IMR-90 (cell line): ENCODE measurements at regions not wholly inside any gene's neighbourhood (a gene's known extent, or its start where the extent isn't known, plus 50 kb on each side); places are given as distances from the start of the nearest gene placed in this dataset.

Source experiments
- ATAC-seq: fragments of 200-7000 bp; cut with Tn5 transposase; 2 replicates; pipeline ENCODE4 v1.9.1; 2020; ENCODE audit warnings: low read depth, mild to moderate bottlenecking, moderate library complexity
- BruUV-seq: library from RNA; stranded (reverse); fragments of 400-500 nt; replicated peaks from 2 replicates; lab custom pipeline; 2021; lab: Mats Ljungman, UMichigan
- CTCF ChIA-PET: fragments of 300-600 bp; formaldehyde crosslinking; extraction: SDS; loops from one replicate; lab custom pipeline; 2021; ENCODE audit warnings: antibody characterized with exemption; lab: Yijun Ruan, JAX
- POLR2A ChIA-PET: fragments of 300-600 bp; sonication (Branson Sonifier 250); formaldehyde crosslinking; loops from one replicate; lab custom pipeline; 2022; ENCODE audit warnings: antibody characterized with exemption; ENCODE audit not compliant: unreplicated experiment; lab: Charles Lee
- DNase-seq: peaks from one replicate; pipeline ENCODE4 v3.0.0; 2013
- H2AFZ ChIP-seq: replicated peaks from 2 replicates; pipeline ENCODE3; 2013; ENCODE audit warnings: low read length, mild to moderate bottlenecking; ENCODE audit not compliant: poor library complexity
- H2AK5ac ChIP-seq: 2 replicates; pipeline ENCODE4 v1.6.1; 2013; ENCODE audit warnings: low read depth, low read length, inconsistent platforms
- H2AK9ac ChIP-seq: replicated peaks from 2 replicates; pipeline ENCODE3; 2013; ENCODE audit warnings: mild to moderate bottlenecking, low read depth, low read length, moderate library complexity; ENCODE audit not compliant: poor library complexity
- H2BK120ac ChIP-seq: 2 replicates; pipeline ENCODE4 v1.6.1; 2013; ENCODE audit warnings: low read depth, low read length, inconsistent platforms
- H2BK15ac ChIP-seq: 3 replicates; pipeline ENCODE4 v1.6.1; 2013; ENCODE audit warnings: low read depth, low read length, inconsistent platforms
- H2BK20ac ChIP-seq: 2 replicates; pipeline ENCODE4 v1.6.1; 2013; ENCODE audit warnings: low read depth, mild to moderate bottlenecking, inconsistent platforms, low read length, moderate library complexity
- H2BK5ac ChIP-seq: 2 replicates; pipeline ENCODE4 v1.6.1; 2013; ENCODE audit warnings: mild to moderate bottlenecking, low read depth, low read length, inconsistent platforms; ENCODE audit not compliant: poor library complexity, severe bottlenecking
- H3K14ac ChIP-seq: replicated peaks from 2 replicates; pipeline ENCODE4 v1.6.1; 2013; ENCODE audit warnings: low read depth, low read length, inconsistent platforms
- H3K18ac ChIP-seq: 2 replicates; pipeline ENCODE4 v1.6.1; 2013; ENCODE audit warnings: low read depth, low read length, control low read depth
- H3K23ac ChIP-seq: 2 replicates; pipeline ENCODE4 v1.6.1; 2013; ENCODE audit warnings: low read depth, low read length, inconsistent platforms
- H3K27ac ChIP-seq: 2 replicates; pipeline ENCODE4 v1.5.1; 2013; ENCODE audit warnings: mild to moderate bottlenecking, control low read depth, low read length; ENCODE audit not compliant: insufficient read depth
- H3K27me3 ChIP-seq: 2 replicates; pipeline ENCODE4 v1.6.1; 2013; ENCODE audit warnings: low read length; ENCODE audit not compliant: control insufficient read depth, insufficient read depth
- H3K36me3 ChIP-seq: 2 replicates; pipeline ENCODE4 v1.6.1; 2013; ENCODE audit warnings: low read length, mixed read lengths; ENCODE audit not compliant: control insufficient read depth, insufficient read depth
- H3K4ac ChIP-seq: 2 replicates; pipeline ENCODE4 v1.6.1; 2013; ENCODE audit warnings: low read depth, low read length, inconsistent platforms
- H3K4me1 ChIP-seq: 2 replicates; pipeline ENCODE4 v1.6.1; 2013; ENCODE audit warnings: low read length, mixed read lengths; ENCODE audit not compliant: control insufficient read depth, insufficient read depth
- H3K4me2 ChIP-seq: 2 replicates; pipeline ENCODE4 v1.6.1; 2013; ENCODE audit warnings: low read depth, mild to moderate bottlenecking, control low read depth, low read length, moderate library complexity
- H3K4me3 ChIP-seq: 2 replicates; pipeline ENCODE4 v1.5.1; 2013; ENCODE audit warnings: low read depth, mild to moderate bottlenecking, control low read depth, low read length, moderate library complexity; ENCODE audit not compliant: insufficient read depth
- H3K56ac ChIP-seq: 2 replicates; pipeline ENCODE4 v1.6.1; 2013; ENCODE audit warnings: low read length, inconsistent platforms; ENCODE audit not compliant: insufficient read depth; ENCODE audit errors: extremely low read depth
- H3K79me1 ChIP-seq, 2 experiments: 2 replicates each; pipeline ENCODE4 v1.6.1; 2013; ENCODE audit warnings: low read length in 2 of 2, inconsistent platforms in 1 of 2, low read depth in 1 of 2
- H3K9ac ChIP-seq: 2 replicates; pipeline ENCODE4 v1.6.1; 2013; ENCODE audit warnings: low read depth, low read length, control low read depth
- H3K9me1 ChIP-seq: 2 replicates; pipeline ENCODE4 v1.6.1; 2013; ENCODE audit warnings: low read length, inconsistent platforms; ENCODE audit not compliant: insufficient read depth
- H3K9me3 ChIP-seq: 2 replicates; pipeline ENCODE4 v1.6.1; 2013; ENCODE audit warnings: low read length; ENCODE audit not compliant: control insufficient read depth, insufficient read depth
- H4K20me1 ChIP-seq: 2 replicates; pipeline ENCODE4 v1.6.1; 2013; ENCODE audit warnings: low read length, inconsistent platforms; ENCODE audit not compliant: insufficient read depth
- H4K5ac ChIP-seq: 2 replicates; pipeline ENCODE4 v1.6.1; 2013; ENCODE audit warnings: mild to moderate bottlenecking, low read depth, low read length, control low read depth
- H4K8ac ChIP-seq, 2 experiments: 2 replicates each; pipeline ENCODE4 v1.6.1; 2013; ENCODE audit warnings: low read depth in 2 of 2, low read length in 2 of 2, control low read depth in 1 of 2, inconsistent platforms in 1 of 2
- H4K91ac ChIP-seq: 2 replicates; pipeline ENCODE4 v1.6.1; 2013; ENCODE audit warnings: low read depth, low read length, inconsistent platforms; ENCODE audit not compliant: insufficient read depth
- BHLHE40 ChIP-seq: fragments of 150-350 bp; IDR thresholded peaks from 2 replicates; pipeline ENCODE4 v1.6.1; 2016; ENCODE audit warnings: mild to moderate bottlenecking, low read depth, low read length
- CEBPB ChIP-seq: IDR thresholded peaks from 2 replicates; pipeline ENCODE4 v1.6.1; 2012; ENCODE audit warnings: low read depth, low read length, improper control_type of control experiment
- CHD1 ChIP-seq: IDR thresholded peaks from 2 replicates; pipeline ENCODE4 v1.6.1; 2012; ENCODE audit warnings: low read depth, low read length, improper control_type of control experiment
- FOS ChIP-seq: fragments of 150-350 bp; IDR thresholded peaks from 2 replicates; pipeline ENCODE4 v1.6.1; 2016; ENCODE audit warnings: low read depth, low read length
- MAFK ChIP-seq: IDR thresholded peaks from 2 replicates; pipeline ENCODE4 v1.6.1; 2012; ENCODE audit warnings: low read depth, low read length, improper control_type of control experiment
- MAZ ChIP-seq: IDR thresholded peaks from 2 replicates; pipeline ENCODE4 v1.6.1; 2012; ENCODE audit warnings: low read depth, mild to moderate bottlenecking, low read length, improper control_type of control experiment, moderate library complexity, borderline replicate concordance
- MXI1 ChIP-seq: IDR thresholded peaks from 2 replicates; pipeline ENCODE4 v1.6.1; 2012; ENCODE audit warnings: low read depth, mild to moderate bottlenecking, low read length, moderate library complexity, borderline replicate concordance
- NFE2L2 ChIP-seq: fragments of 150-350 bp; IDR thresholded peaks from 2 replicates; pipeline ENCODE4 v1.6.1; 2016; ENCODE audit warnings: low read depth, mild to moderate bottlenecking, low read length
- POLR2A ChIP-seq: IDR thresholded peaks from 2 replicates; pipeline ENCODE4 v1.6.1; 2012; ENCODE audit warnings: mild to moderate bottlenecking, low read depth, low read length
- RCOR1 ChIP-seq: IDR thresholded peaks from 2 replicates; pipeline ENCODE4 v1.6.1; 2012; ENCODE audit warnings: mild to moderate bottlenecking, low read length, improper control_type of control experiment; ENCODE audit not compliant: insufficient replicate concordance
- RFX5 ChIP-seq: IDR thresholded peaks from 2 replicates; pipeline ENCODE4 v1.8.0; 2012; ENCODE audit warnings: low read depth, mild to moderate bottlenecking, low read length, moderate library complexity
- SMC3 ChIP-seq: fragments of 150-350 bp; IDR thresholded peaks from 2 replicates; pipeline ENCODE4 v1.6.1; 2016; ENCODE audit warnings: low read depth, mild to moderate bottlenecking, antibody characterized with exemption, low read length, moderate library complexity
- USF2 ChIP-seq: fragments of 150-350 bp; IDR thresholded peaks from 2 replicates; pipeline ENCODE4 v1.6.1; 2017; ENCODE audit warnings: mild to moderate bottlenecking, antibody characterized with exemption, low read length, low read depth
- WGBS, 2 experiments: methylation state at CpG; one replicate each; pipeline versions ENCODE4 v1.1.5 to v1.1.7; 2013; ENCODE audit warnings: missing lambda C conversion rate in 2 of 2; ENCODE audit not compliant: insufficient read length in 1 of 2; ENCODE audit errors: extremely low coverage in 2 of 2; 5-methylcytosine and 5-hydroxymethylcytosine counted together
- dilution Hi-C: fragments of 300-500 bp; cut with HindIII; formaldehyde crosslinking; loops from one replicate; pipeline ENCODE4 v1.14.3; 2018; ENCODE audit warnings: low sequenced_read_pairs; ENCODE audit not compliant: unreplicated experiment
- in situ Hi-C: fragments of 300-500 bp; cut with MboI; formaldehyde crosslinking; loops from 3 replicates; pipeline ENCODE4 v1.14.3; 2019; ENCODE audit warnings: low sequenced_read_pairs, inconsistent platforms, mixed read lengths
- intact Hi-C: fragments of 100-400 bp; cut with micrococcal nuclease; formaldehyde crosslinking; loops from 2 replicates; pipeline ENCODE4 v1.10.0; 2022
- TF ChIP-seq, protein P1 (sequence below): fragments of 150-350 bp; IDR thresholded peaks from 2 replicates; pipeline ENCODE4 v1.6.1; 2016; ENCODE audit warnings: low read depth, mild to moderate bottlenecking, low read length, moderate library complexity, borderline replicate concordance
- TF ChIP-seq, protein P2 (sequence below): conservative IDR thresholded peaks from 2 replicates; pipeline ENCODE4 v1.5.1; 2012; ENCODE audit warnings: mild to moderate bottlenecking, low read depth, low read length, improper control_type of control experiment

- no peak for ATAC-seq
- H2AK5ac ChIP-seq = no peak overlapping the region
Observed at GRCh38 chr5:167339205-167339604, 952.2 kb upstream of the WWC1 start.

More at GRCh38 chr5:167339205-167339604, 952.2 kb upstream of the WWC1 start:
- Histone ChIP-seq H3K56ac (no peak overlapping the region), H3K4me2 (no peak overlapping the region), H3K23ac (no peak overlapping the region), H4K5ac (no peak overlapping the region), H4K20me1 (no peaks in the 10 kb centered on the region), H2BK15ac (no peak overlapping the region), H3K79me1 (no peaks in the 10 kb centered on the region), H4K91ac (no peak overlapping the region), H2BK5ac (no peak overlapping the region), H4K8ac (no peak overlapping the region), H3K27me3 (no peaks in the 10 kb centered on the region), H3K14ac (no peak overlapping the region), H3K9me3 (no peaks in the 10 kb centered on the region), H3K4me1 (no peaks in the 10 kb centered on the region), H2AFZ (no peak overlapping the region), H3K4ac (no peak overlapping the region), H2BK120ac (no peak overlapping the region), H2AK9ac (no peak overlapping the region), H3K4me3 (no peak overlapping the region), H3K27ac (no peak overlapping the region), H3K9ac (no peak overlapping the region), H2BK20ac (no peak overlapping the region), H3K18ac (no peak overlapping the region), H3K36me3 (no peaks in the 10 kb centered on the region), H3K9me1 (no peaks in the 10 kb centered on the region)
- dilution Hi-C loops = no loop called here
- in situ Hi-C loops = no loop called here
- ChIA-PET POLR2A (no interaction called here), CTCF (interaction anchor here (0.9 kb wide), 1 partner anchor 10 kb away, joined by 3 read pairs; no protein-coding TSS in a partner anchor)
- intact Hi-C loops = no loop called here
- no peak for DNase-seq
- TF ChIP-seq NFE2L2 (no peak), MAFK (no peak), FOS (no peak), RCOR1 (no peak), CHD1 (no peak), MXI1 (no peak), BHLHE40 (no peak), MAZ (no peak), POLR2A (no peak), SMC3 (no peak), USF2 (no peak), CEBPB (no peak), RFX5 (no peak)
- TF ChIP-seq, protein P1, sequence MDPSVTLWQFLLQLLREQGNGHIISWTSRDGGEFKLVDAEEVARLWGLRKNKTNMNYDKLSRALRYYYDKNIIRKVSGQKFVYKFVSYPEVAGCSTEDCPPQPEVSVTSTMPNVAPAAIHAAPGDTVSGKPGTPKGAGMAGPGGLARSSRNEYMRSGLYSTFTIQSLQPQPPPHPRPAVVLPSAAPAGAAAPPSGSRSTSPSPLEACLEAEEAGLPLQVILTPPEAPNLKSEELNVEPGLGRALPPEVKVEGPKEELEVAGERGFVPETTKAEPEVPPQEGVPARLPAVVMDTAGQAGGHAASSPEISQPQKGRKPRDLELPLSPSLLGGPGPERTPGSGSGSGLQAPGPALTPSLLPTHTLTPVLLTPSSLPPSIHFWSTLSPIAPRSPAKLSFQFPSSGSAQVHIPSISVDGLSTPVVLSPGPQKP = no peak
- TF ChIP-seq, protein P2, sequence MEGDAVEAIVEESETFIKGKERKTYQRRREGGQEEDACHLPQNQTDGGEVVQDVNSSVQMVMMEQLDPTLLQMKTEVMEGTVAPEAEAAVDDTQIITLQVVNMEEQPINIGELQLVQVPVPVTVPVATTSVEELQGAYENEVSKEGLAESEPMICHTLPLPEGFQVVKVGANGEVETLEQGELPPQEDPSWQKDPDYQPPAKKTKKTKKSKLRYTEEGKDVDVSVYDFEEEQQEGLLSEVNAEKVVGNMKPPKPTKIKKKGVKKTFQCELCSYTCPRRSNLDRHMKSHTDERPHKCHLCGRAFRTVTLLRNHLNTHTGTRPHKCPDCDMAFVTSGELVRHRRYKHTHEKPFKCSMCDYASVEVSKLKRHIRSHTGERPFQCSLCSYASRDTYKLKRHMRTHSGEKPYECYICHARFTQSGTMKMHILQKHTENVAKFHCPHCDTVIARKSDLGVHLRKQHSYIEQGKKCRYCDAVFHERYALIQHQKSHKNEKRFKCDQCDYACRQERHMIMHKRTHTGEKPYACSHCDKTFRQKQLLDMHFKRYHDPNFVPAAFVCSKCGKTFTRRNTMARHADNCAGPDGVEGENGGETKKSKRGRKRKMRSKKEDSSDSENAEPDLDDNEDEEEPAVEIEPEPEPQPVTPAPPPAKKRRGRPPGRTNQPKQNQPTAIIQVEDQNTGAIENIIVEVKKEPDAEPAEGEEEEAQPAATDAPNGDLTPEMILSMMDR = no peak
- WGBS, 2 experiments = no CpG with 5 or more reads among the region's 1 CpG
- no TSS peak for BruUV-seq
